ENCODE measurements at regions not wholly inside any gene's neighbourhood (a gene's known extent, or its start where the extent isn't known, plus 50 kb on each side); places are given as distances from the start of the nearest gene placed in this dataset.
A peak's percentile ranks its signal among the peaks of the same experiment; 100 is the strongest.
"Not testable (repeated sequence)": the region's sequence is repeated elsewhere in the genome, so short reads cannot be mapped to it uniquely, and the experiment has no call there.

DNA sequence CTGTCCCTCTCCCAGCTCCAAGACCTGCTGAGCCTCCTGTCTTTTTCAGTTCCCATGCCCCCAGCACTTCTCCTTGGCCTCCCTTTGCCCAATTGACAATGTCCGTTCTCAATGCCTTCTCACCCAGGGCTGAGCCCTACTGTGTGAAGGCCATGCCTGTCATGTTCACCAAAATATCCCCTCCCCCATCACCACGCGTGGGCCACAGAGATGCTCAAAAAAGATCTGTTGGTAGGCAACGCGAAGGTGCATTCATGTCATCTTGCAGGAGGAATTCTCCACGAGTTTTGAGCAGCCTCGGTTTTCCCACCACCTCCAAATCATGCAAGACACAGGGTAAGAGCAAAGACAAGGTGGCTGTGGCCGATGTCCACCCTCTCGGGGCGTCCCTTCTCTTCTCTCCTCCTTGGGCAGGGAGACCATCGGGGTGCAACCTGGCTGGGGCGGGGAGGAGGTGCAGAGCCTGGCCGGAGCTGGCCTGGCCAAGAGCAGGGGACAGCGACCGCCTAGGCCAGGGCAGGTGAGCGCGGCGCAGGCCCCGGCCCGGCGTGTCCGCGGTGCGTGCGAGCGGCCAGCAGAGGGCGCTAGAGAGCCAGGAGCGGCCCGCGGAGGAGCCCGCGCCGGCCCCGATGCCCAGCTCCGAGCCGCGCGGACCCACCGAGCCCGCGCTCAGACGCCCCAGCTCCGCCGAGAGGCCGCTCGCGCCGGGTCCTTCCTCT is 56.3 kb upstream of the KRTAP5-11 start:
- H3K79me2 ChIP-seq (ENCODE audit: insufficient read depth, low read length); H2AFZ ChIP-seq (ENCODE audit: low read depth, low read length); H3K4me2 ChIP-seq (ENCODE audit: insufficient read depth, low read length); ATAC-seq (ENCODE audit: insufficient read depth, low read depth); H3K36me3 ChIP-seq (ENCODE audit: insufficient read depth, low read length); H3K27ac ChIP-seq (ENCODE audit: low read length); H3K9me3 ChIP-seq (ENCODE audit: insufficient read depth, low read length, severe bottlenecking); H3K4me1 ChIP-seq (ENCODE audit: insufficient read depth, low read length); H3K4me3 ChIP-seq (ENCODE audit: low read depth in 1 of 2, low read length in 2 of 2); H4K20me1 ChIP-seq (ENCODE audit: insufficient read depth, low read length); H3K27me3 ChIP-seq (ENCODE audit: insufficient read depth, low read length, poor library complexity); H3K9ac ChIP-seq (ENCODE audit: low read depth, low read length): not testable (repeated sequence)
- peak; percentile 58 for TF ChIP-seq CTCF (IDR thresholded peaks at IDR 0.05; ENCODE audit: borderline replicate concordance, extremely low read depth, low read length, poor library complexity, severe bottlenecking)
- peak; percentile 30 for DNase-seq

GRCh38 chr11:71639520-71639849 is 56.8 kb upstream of the KRTAP5-11 start:
- not testable (repeated sequence) for H4K20me1 ChIP-seq (ENCODE audit: insufficient read depth, low read length); DNase-seq; H3K9me3 ChIP-seq (ENCODE audit: insufficient read depth, low read length, severe bottlenecking); ATAC-seq (ENCODE audit: insufficient read depth, low read depth); H3K27ac ChIP-seq (ENCODE audit: low read length); H2AFZ ChIP-seq (ENCODE audit: low read depth, low read length); H3K4me1 ChIP-seq (ENCODE audit: insufficient read depth, low read length); H3K79me2 ChIP-seq (ENCODE audit: insufficient read depth, low read length); H3K36me3 ChIP-seq (ENCODE audit: insufficient read depth, low read length); H3K4me3 ChIP-seq (ENCODE audit: low read depth in 1 of 2, low read length in 2 of 2); H3K4me2 ChIP-seq (ENCODE audit: insufficient read depth, low read length); H3K9ac ChIP-seq (ENCODE audit: low read depth, low read length); H3K27me3 ChIP-seq (ENCODE audit: insufficient read depth, low read length, poor library complexity)

- not testable (repeated sequence) for H3K4me3 ChIP-seq (ENCODE audit: low read depth in 1 of 2, low read length in 2 of 2); H3K4me2 ChIP-seq (ENCODE audit: insufficient read depth, low read length); ATAC-seq (ENCODE audit: insufficient read depth, low read depth)
Measured at GRCh38 chr11:71639916-71640315, 57.2 kb upstream of the KRTAP5-11 start.

DNA sequence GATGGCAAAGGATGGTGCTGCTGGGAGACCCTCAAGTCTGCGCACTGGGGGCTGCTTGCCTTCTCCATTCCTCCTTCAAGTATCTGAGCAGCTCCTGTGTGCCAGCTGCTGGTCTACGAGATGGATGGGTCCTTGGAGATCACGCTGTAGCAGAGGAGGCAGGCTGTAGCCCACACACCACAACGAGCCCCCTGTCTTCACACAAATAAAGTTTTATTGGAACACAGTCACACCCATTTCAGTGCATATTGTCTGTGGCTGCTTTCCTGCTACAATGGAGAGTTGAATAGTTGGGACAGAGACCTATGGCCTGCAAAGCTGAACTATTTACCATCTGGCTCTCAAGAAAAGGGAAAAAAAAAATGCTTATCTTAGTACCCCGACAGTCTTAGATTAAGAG is 64.4 kb upstream of the KRTAP5-11 start:
- not testable (repeated sequence) for H3K9me3 ChIP-seq (ENCODE audit: insufficient read depth, low read length, severe bottlenecking); H3K4me1 ChIP-seq (ENCODE audit: insufficient read depth, low read length); H3K79me2 ChIP-seq (ENCODE audit: insufficient read depth, low read length); DNase-seq; H2AFZ ChIP-seq (ENCODE audit: low read depth, low read length); H3K4me3 ChIP-seq (ENCODE audit: low read depth in 1 of 2, low read length in 2 of 2); H3K4me2 ChIP-seq (ENCODE audit: insufficient read depth, low read length); H3K9ac ChIP-seq (ENCODE audit: low read depth, low read length); H4K20me1 ChIP-seq (ENCODE audit: insufficient read depth, low read length); H3K27ac ChIP-seq (ENCODE audit: low read length); H3K36me3 ChIP-seq (ENCODE audit: insufficient read depth, low read length); H3K27me3 ChIP-seq (ENCODE audit: insufficient read depth, low read length, poor library complexity); ATAC-seq (ENCODE audit: insufficient read depth, low read depth)

More at GRCh38 chr11:71639916-71640315, 57.2 kb upstream of the KRTAP5-11 start:
- not testable (repeated sequence) for DNase-seq; H4K20me1 ChIP-seq (ENCODE audit: insufficient read depth, low read length); H2AFZ ChIP-seq (ENCODE audit: low read depth, low read length); H3K27ac ChIP-seq (ENCODE audit: low read length); H3K79me2 ChIP-seq (ENCODE audit: insufficient read depth, low read length); H3K9ac ChIP-seq (ENCODE audit: low read depth, low read length); H3K27me3 ChIP-seq (ENCODE audit: insufficient read depth, low read length, poor library complexity); H3K36me3 ChIP-seq (ENCODE audit: insufficient read depth, low read length); H3K9me3 ChIP-seq (ENCODE audit: insufficient read depth, low read length, severe bottlenecking); H3K4me1 ChIP-seq (ENCODE audit: insufficient read depth, low read length)

DNA sequence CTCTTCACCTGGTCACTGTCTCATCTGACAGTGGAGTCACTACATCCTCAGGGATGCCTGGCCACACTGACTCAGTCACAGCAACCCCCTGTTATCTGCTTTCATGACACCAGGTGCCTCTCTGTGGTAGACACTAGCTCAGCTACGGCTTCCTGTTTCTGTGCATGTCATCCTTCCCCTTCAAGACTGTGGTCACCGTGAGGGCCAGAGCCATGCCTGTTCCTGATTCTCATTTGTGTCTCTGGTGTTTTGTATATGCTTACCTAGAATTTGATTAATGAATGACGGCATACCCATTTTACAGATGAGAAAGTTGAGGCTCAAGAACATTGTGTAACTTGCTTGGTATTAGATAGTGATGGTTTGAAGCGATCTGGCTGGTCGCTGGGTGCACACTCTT is 70.3 kb upstream of the KRTAP5-11 start:
- H3K27ac ChIP-seq (ENCODE audit: low read length); H3K4me2 ChIP-seq (ENCODE audit: insufficient read depth, low read length); DNase-seq; H4K20me1 ChIP-seq (ENCODE audit: insufficient read depth, low read length); H2AFZ ChIP-seq (ENCODE audit: low read depth, low read length); ATAC-seq (ENCODE audit: insufficient read depth, low read depth); H3K4me3 ChIP-seq (ENCODE audit: low read depth in 1 of 2, low read length in 2 of 2); H3K9me3 ChIP-seq (ENCODE audit: insufficient read depth, low read length, severe bottlenecking); H3K9ac ChIP-seq (ENCODE audit: low read depth, low read length); H3K27me3 ChIP-seq (ENCODE audit: insufficient read depth, low read length, poor library complexity); H3K79me2 ChIP-seq (ENCODE audit: insufficient read depth, low read length); H3K36me3 ChIP-seq (ENCODE audit: insufficient read depth, low read length); H3K4me1 ChIP-seq (ENCODE audit: insufficient read depth, low read length): not testable (repeated sequence)

DNA sequence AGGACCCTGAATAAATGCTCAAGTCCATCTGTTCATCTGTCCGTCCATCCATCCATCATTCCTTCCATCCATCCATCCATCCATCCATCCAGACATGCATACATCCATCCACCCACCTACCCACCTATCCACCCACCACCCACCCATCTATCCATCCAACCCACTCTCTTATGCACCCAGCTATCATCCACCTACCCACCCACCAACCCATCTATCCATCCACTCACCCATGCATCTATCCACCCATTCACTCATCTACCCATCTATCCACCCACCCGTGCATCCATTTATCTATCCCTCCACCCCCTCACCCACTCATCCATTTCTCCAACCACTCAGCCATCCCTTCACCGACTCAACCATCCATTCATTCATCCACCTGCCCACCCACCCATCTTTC is 71.7 kb upstream of the KRTAP5-11 start:
- H3K27me3 ChIP-seq (ENCODE audit: insufficient read depth, low read length, poor library complexity); H3K79me2 ChIP-seq (ENCODE audit: insufficient read depth, low read length); H3K4me2 ChIP-seq (ENCODE audit: insufficient read depth, low read length); H3K4me1 ChIP-seq (ENCODE audit: insufficient read depth, low read length); H4K20me1 ChIP-seq (ENCODE audit: insufficient read depth, low read length); H3K36me3 ChIP-seq (ENCODE audit: insufficient read depth, low read length); H2AFZ ChIP-seq (ENCODE audit: low read depth, low read length); H3K4me3 ChIP-seq (ENCODE audit: low read depth in 1 of 2, low read length in 2 of 2); H3K9me3 ChIP-seq (ENCODE audit: insufficient read depth, low read length, severe bottlenecking); DNase-seq; ATAC-seq (ENCODE audit: insufficient read depth, low read depth); H3K9ac ChIP-seq (ENCODE audit: low read depth, low read length); H3K27ac ChIP-seq (ENCODE audit: low read length): not testable (repeated sequence)

DNA sequence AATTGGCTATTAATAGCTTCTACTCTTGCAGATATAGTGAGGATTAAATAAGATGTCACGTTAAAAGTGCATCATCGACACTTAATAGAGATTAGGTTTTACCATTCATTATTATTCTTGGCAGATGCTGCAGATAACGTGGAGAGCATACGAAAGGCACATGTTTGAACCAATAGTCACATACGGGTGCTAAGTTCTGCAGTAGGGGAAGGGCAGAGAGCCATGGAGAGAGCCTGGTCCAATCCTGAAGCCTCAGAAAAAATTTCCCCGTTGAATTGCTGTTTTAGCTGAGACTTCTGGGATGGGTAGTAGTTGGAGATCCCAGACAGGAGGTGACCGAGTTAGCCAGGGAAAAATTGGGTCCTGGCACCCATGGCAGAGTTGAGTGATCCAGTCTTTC is 72.4 kb upstream of the KRTAP5-11 start:
- H3K36me3 ChIP-seq (ENCODE audit: insufficient read depth, low read length); H3K4me1 ChIP-seq (ENCODE audit: insufficient read depth, low read length); H3K4me3 ChIP-seq (ENCODE audit: low read depth in 1 of 2, low read length in 2 of 2); H3K9me3 ChIP-seq (ENCODE audit: insufficient read depth, low read length, severe bottlenecking); H4K20me1 ChIP-seq (ENCODE audit: insufficient read depth, low read length); H3K27me3 ChIP-seq (ENCODE audit: insufficient read depth, low read length, poor library complexity); H3K9ac ChIP-seq (ENCODE audit: low read depth, low read length); DNase-seq; H3K4me2 ChIP-seq (ENCODE audit: insufficient read depth, low read length); H3K79me2 ChIP-seq (ENCODE audit: insufficient read depth, low read length); H3K27ac ChIP-seq (ENCODE audit: low read length); ATAC-seq (ENCODE audit: insufficient read depth, low read depth); H2AFZ ChIP-seq (ENCODE audit: low read depth, low read length): not testable (repeated sequence)

GRCh38 chr11:71656513-71656912 is 73.8 kb upstream of the KRTAP5-11 start:
- H4K20me1 ChIP-seq (ENCODE audit: insufficient read depth, low read length); H3K9ac ChIP-seq (ENCODE audit: low read depth, low read length); H3K36me3 ChIP-seq (ENCODE audit: insufficient read depth, low read length); H3K4me3 ChIP-seq (ENCODE audit: low read depth in 1 of 2, low read length in 2 of 2); H3K4me1 ChIP-seq (ENCODE audit: insufficient read depth, low read length); H3K27me3 ChIP-seq (ENCODE audit: insufficient read depth, low read length, poor library complexity); H3K27ac ChIP-seq (ENCODE audit: low read length); H2AFZ ChIP-seq (ENCODE audit: low read depth, low read length); H3K79me2 ChIP-seq (ENCODE audit: insufficient read depth, low read length); H3K9me3 ChIP-seq (ENCODE audit: insufficient read depth, low read length, severe bottlenecking); DNase-seq; H3K4me2 ChIP-seq (ENCODE audit: insufficient read depth, low read length); ATAC-seq (ENCODE audit: insufficient read depth, low read depth): not testable (repeated sequence)

Data from DND-41 (cell line).